KMS-11 (cell line): ENCODE measurements at regions not wholly inside any gene's neighbourhood (a gene's known extent, or its start where the extent isn't known, plus 50 kb on each side); places are given as distances from the start of the nearest gene placed in this dataset.

Source experiments
- H2AFZ ChIP-seq: fragments of 200-600 bp; sonication (generic); 2 replicates; pipeline ENCODE4 v1.6.1; 2016; ENCODE audit warnings: antibody characterized with exemption, mixed run types, low read depth
- H3K27ac ChIP-seq: fragments of 200-600 bp; sonication (generic); 2 replicates; pipeline ENCODE4 v1.6.1; 2016; ENCODE audit warnings: mild to moderate bottlenecking, mixed run types
- H3K27me3 ChIP-seq: fragments of 200-600 bp; sonication (generic); 2 replicates; pipeline ENCODE4 v1.6.1; 2017; ENCODE audit warnings: mild to moderate bottlenecking, low read depth, mixed run types, moderate library complexity; ENCODE audit not compliant: insufficient read depth
- H3K36me3 ChIP-seq: fragments of 200-600 bp; sonication (generic); 2 replicates; pipeline ENCODE4 v1.6.1; 2017; ENCODE audit warnings: mild to moderate bottlenecking, mixed run types; ENCODE audit not compliant: insufficient read depth
- H3K4me1 ChIP-seq: fragments of 200-600 bp; sonication (generic); 2 replicates; pipeline ENCODE4 v1.6.1; 2016; ENCODE audit warnings: mild to moderate bottlenecking, low read depth, mixed run types; ENCODE audit not compliant: poor library complexity, severe bottlenecking
- H3K4me2 ChIP-seq: fragments of 200-600 bp; sonication (generic); 2 replicates; pipeline ENCODE4 v1.7.0; 2016; ENCODE audit warnings: mild to moderate bottlenecking, mixed run types
- H3K4me3 ChIP-seq: fragments of 200-600 bp; sonication (generic); IDR thresholded peaks from 2 replicates; pipeline ENCODE4 v1.6.1; 2017; ENCODE audit warnings: low read depth, low read length, mixed read lengths; ENCODE audit not compliant: insufficient read depth
- H3K79me2 ChIP-seq: fragments of 200-600 bp; sonication (generic); 2 replicates; pipeline ENCODE4 v1.6.1; 2016; ENCODE audit warnings: low read depth, mixed run types; ENCODE audit not compliant: insufficient read depth
- H3K9ac ChIP-seq: fragments of 200-600 bp; sonication (generic); 2 replicates; pipeline ENCODE4 v1.6.1; 2016; ENCODE audit warnings: mild to moderate bottlenecking, mixed run types
- H4K20me1 ChIP-seq: fragments of 200-600 bp; sonication (generic); 2 replicates; pipeline ENCODE4 v1.6.1; 2016; ENCODE audit warnings: mild to moderate bottlenecking, mixed run types; ENCODE audit not compliant: insufficient read depth
- CTCF ChIP-seq: fragments of 200-600 bp; sonication (generic); conservative IDR thresholded peaks from 2 replicates; pipeline ENCODE4 v1.6.1; 2017; ENCODE audit warnings: low read depth, mild to moderate bottlenecking, antibody characterized with exemption, low read length, moderate library complexity, mixed read lengths

DNA sequence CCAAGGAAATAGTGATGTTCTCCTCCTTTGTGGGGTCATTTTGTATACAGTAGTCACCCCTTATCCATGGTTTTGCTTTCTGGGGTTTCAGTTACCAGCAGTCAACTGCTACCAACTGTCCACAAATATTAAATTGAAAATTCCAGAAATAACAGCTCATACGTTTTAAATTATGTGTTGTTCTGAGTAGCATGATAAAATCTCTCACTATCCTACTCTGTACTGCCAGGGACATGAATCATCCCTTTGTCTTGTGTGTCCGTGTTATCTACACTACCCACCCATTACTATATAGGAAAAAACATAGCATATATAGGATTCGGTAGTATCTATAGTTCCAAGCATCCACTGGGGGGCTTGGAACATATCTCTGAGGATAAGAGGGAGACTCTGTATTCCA lies 120.9 kb upstream of the DCC start:
- H3K79me2 ChIP-seq, result no peaks in the 10 kb centered on the region

GRCh38 chr18:52220062-52220591 lies 119.9 kb upstream of the DCC start:
- Histone ChIP-seq H3K9ac (no peak overlapping the region), H4K20me1 (no peaks in the 10 kb centered on the region), H2AFZ (no peak overlapping the region), H3K27ac (no peak overlapping the region), H3K79me2 (no peaks in the 10 kb centered on the region), H3K36me3 (no peaks in the 10 kb centered on the region), H3K27me3 (no peaks in the 10 kb centered on the region), H3K4me3 (no peak overlapping the region), H3K4me1 (peaks cover 4% of the 10 kb centered on the region), H3K4me2 (no peak overlapping the region)
- no peak for TF ChIP-seq CTCF

More for the DNA sequence above, 120.9 kb upstream of the DCC start:
- Histone ChIP-seq H2AFZ (no peak overlapping the region), H3K36me3 (no peaks in the 10 kb centered on the region), H3K27me3 (no peaks in the 10 kb centered on the region), H3K27ac (no peak overlapping the region), H4K20me1 (no peaks in the 10 kb centered on the region), H3K4me1 (peaks cover 4% of the 10 kb centered on the region), H3K4me2 (no peak overlapping the region), H3K4me3 (no peak overlapping the region), H3K9ac (no peak overlapping the region)
- TF ChIP-seq CTCF, result no peak

DNA sequence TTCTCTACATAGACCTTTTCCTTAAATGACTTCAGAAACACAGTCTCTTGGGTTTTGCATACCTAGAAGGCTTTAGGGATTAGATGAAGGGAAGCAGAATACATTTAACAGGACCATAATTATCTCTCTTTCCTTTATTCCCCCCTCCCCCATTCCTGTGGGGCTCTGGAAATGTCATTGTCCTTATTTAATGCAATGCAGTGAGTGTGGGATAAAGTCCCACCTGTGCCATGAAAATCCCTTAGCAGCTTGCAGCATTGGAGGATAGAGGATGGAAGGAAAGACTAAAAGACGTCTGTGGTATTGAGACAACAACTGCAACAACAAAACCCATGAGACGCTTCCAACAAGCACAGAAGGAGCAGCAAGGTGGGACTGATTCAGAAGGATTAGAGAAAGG lies 117.8 kb upstream of the DCC start:
- H3K27ac ChIP-seq, result no peak overlapping the region
- no peaks in the 10 kb centered on the region for H3K79me2 ChIP-seq
- H3K9ac ChIP-seq, result no peak overlapping the region
- no peak overlapping the region for H3K4me2 ChIP-seq
- H3K27me3 ChIP-seq, result no peaks in the 10 kb centered on the region
- H3K36me3 ChIP-seq, result no peaks in the 10 kb centered on the region
- H2AFZ ChIP-seq, result no peak overlapping the region
- no peaks in the 10 kb centered on the region for H4K20me1 ChIP-seq
- H3K4me1 ChIP-seq, result peaks cover 4% of the 10 kb centered on the region
- no peak for TF ChIP-seq CTCF
- no peak overlapping the region for H3K4me3 ChIP-seq

GRCh38 chr18:52227536-52227935 lies 112.5 kb upstream of the DCC start:
- Histone ChIP-seq H2AFZ (no peak overlapping the region), H3K27me3 (no peaks in the 10 kb centered on the region), H3K36me3 (no peaks in the 10 kb centered on the region), H3K27ac (no peak overlapping the region), H3K4me2 (no peak overlapping the region), H4K20me1 (no peaks in the 10 kb centered on the region), H3K4me3 (no peak overlapping the region), H3K4me1 (peaks cover 10% of the 10 kb centered on the region), H3K79me2 (no peaks in the 10 kb centered on the region), H3K9ac (no peak overlapping the region)
- no peak for TF ChIP-seq CTCF
